Neuron (in vitro differentiated cells): ENCODE measurements at regions not wholly inside any gene's neighbourhood (a gene's known extent, or its start where the extent isn't known, plus 50 kb on each side); places are given as distances from the start of the nearest gene placed in this dataset.

ENCODE experiments used
- H2AFZ ChIP-seq: one replicate; pipeline ENCODE4 v1.6.1; 2013; ENCODE audit warnings: low read depth, mild to moderate bottlenecking, inconsistent platforms, low read length, moderate library complexity
- H3K27me3 ChIP-seq: one replicate; pipeline ENCODE4 v1.6.1; 2013; ENCODE audit warnings: low read length; ENCODE audit not compliant: insufficient read depth
- H3K36me3 ChIP-seq: one replicate; pipeline ENCODE4 v1.6.1; 2013; ENCODE audit warnings: low read length; ENCODE audit not compliant: insufficient read depth
- H3K4me1 ChIP-seq: one replicate; pipeline ENCODE4 v1.6.1; 2013; ENCODE audit warnings: low read length; ENCODE audit not compliant: insufficient read depth
- H3K4me3 ChIP-seq: 2 replicates; pipeline ENCODE4 v1.5.1; 2013; ENCODE audit warnings: mild to moderate bottlenecking, low read length, moderate library complexity
- H3K9me3 ChIP-seq: one replicate; pipeline ENCODE4 v1.6.1; 2013; ENCODE audit warnings: low read length

GRCh38 chr9:118455259-118455658 lies 751.1 kb downstream of the TLR4 start:
- Histone ChIP-seq H3K4me3 (no peak overlapping the region), H3K4me1 (no peaks in the 10 kb centered on the region), H2AFZ (no peak overlapping the region), H3K36me3 (no peaks in the 10 kb centered on the region), H3K27me3 (no peaks in the 10 kb centered on the region), H3K9me3 (no peaks in the 10 kb centered on the region)

GRCh38 chr9:118455788-118456187 lies 751.6 kb downstream of the TLR4 start:
- H3K27me3 ChIP-seq, result no peaks in the 10 kb centered on the region
- H3K4me3 ChIP-seq, result no peak overlapping the region
- H2AFZ ChIP-seq, result no peak overlapping the region
- no peaks in the 10 kb centered on the region for H3K36me3 ChIP-seq
- H3K9me3 ChIP-seq, result no peaks in the 10 kb centered on the region
- no peaks in the 10 kb centered on the region for H3K4me1 ChIP-seq

GRCh38 chr9:118457171-118458000 lies 753.2 kb downstream of the TLR4 start:
- H3K9me3 ChIP-seq, result no peaks in the 10 kb centered on the region
- H3K4me3 ChIP-seq, result no peak overlapping the region
- no peaks in the 10 kb centered on the region for H3K4me1 ChIP-seq
- no peaks in the 10 kb centered on the region for H3K36me3 ChIP-seq
- no peaks in the 10 kb centered on the region for H3K27me3 ChIP-seq
- peak overlapping the region; percentile 5 for H2AFZ ChIP-seq

- Histone ChIP-seq H3K4me3 (no peak overlapping the region), H3K36me3 (no peaks in the 10 kb centered on the region), H3K27me3 (no peaks in the 10 kb centered on the region), H3K9me3 (no peaks in the 10 kb centered on the region), H2AFZ (no peak overlapping the region), H3K4me1 (no peaks in the 10 kb centered on the region)
Observed at GRCh38 chr9:118459913-118460312, 755.7 kb downstream of the TLR4 start.

DNA sequence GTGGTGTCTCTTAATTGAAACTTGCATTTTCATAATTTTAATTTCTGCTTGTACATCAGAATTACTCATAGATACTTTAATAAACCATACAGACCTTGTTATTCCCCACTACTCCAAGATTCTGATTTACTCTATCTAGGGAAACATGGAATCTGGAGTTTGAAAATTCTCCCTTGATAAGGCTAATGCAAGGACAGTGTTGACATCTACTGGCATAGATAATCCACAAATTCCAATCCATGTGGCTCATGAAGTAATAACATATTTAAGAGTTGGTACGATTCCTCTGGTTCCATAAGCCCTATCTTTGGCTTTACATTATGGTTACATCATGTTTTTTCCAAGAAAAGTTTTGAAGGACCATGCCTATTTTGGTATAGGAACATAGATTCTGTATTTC lies 759.2 kb downstream of the TLR4 start:
- no peak overlapping the region for H2AFZ ChIP-seq
- H3K27me3 ChIP-seq, result no peaks in the 10 kb centered on the region
- no peak overlapping the region for H3K4me3 ChIP-seq
- H3K36me3 ChIP-seq, result no peaks in the 10 kb centered on the region
- no peaks in the 10 kb centered on the region for H3K9me3 ChIP-seq
- no peaks in the 10 kb centered on the region for H3K4me1 ChIP-seq

DNA sequence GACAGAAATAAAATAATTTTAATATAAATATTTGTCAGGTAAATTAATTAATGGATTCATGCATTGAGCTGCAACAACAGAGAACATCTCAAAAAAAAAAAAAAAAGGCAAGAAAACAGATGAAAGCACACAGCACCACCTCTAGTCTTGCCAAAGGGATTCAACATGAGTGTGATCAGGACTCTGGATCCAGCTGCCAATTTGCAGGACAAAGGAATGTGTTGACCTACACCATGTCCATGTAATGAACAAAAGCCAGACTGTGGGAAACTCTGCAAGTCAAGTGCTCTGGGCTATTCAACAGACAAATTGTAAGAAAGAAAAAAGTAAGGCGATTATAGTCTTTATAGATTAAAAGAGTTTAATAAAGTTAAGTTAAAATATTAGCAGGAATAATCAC lies 769.3 kb downstream of the TLR4 start:
- Histone ChIP-seq H3K27me3 (no peaks in the 10 kb centered on the region), H3K36me3 (no peaks in the 10 kb centered on the region), H3K9me3 (no peaks in the 10 kb centered on the region)

GRCh38 chr9:118478752-118479151 lies 774.5 kb downstream of the TLR4 start:
- no peak overlapping the region for H2AFZ ChIP-seq
- no peak overlapping the region for H3K4me3 ChIP-seq
- peaks cover 1% of the 10 kb centered on the region for H3K4me1 ChIP-seq
- H3K36me3 ChIP-seq, result no peaks in the 10 kb centered on the region
- H3K9me3 ChIP-seq, result no peaks in the 10 kb centered on the region
- H3K27me3 ChIP-seq, result no peaks in the 10 kb centered on the region

More for the DNA sequence above, 769.3 kb downstream of the TLR4 start:
- Histone ChIP-seq H2AFZ (no peak overlapping the region), H3K4me1 (peaks cover 5% of the 10 kb centered on the region), H3K4me3 (no peak overlapping the region)

GRCh38 chr9:118482306-118482705 lies 778.1 kb downstream of the TLR4 start:
- H3K4me3 ChIP-seq, result no peak overlapping the region
- H3K36me3 ChIP-seq, result no peaks in the 10 kb centered on the region
- H3K9me3 ChIP-seq, result no peaks in the 10 kb centered on the region
- no peaks in the 10 kb centered on the region for H3K4me1 ChIP-seq
- H3K27me3 ChIP-seq, result no peaks in the 10 kb centered on the region
- H2AFZ ChIP-seq, result no peak overlapping the region

GRCh38 chr9:118483677-118484076 lies 779.5 kb downstream of the TLR4 start:
- H3K36me3 ChIP-seq, result no peaks in the 10 kb centered on the region
- H3K4me1 ChIP-seq, result no peaks in the 10 kb centered on the region
- H3K9me3 ChIP-seq, result no peaks in the 10 kb centered on the region
- no peak overlapping the region for H2AFZ ChIP-seq
- no peak overlapping the region for H3K4me3 ChIP-seq
- H3K27me3 ChIP-seq, result no peaks in the 10 kb centered on the region

- no peaks in the 10 kb centered on the region for H3K4me1 ChIP-seq
- no peaks in the 10 kb centered on the region for H3K36me3 ChIP-seq
- no peaks in the 10 kb centered on the region for H3K27me3 ChIP-seq
- H3K4me3 ChIP-seq, result no peak overlapping the region
- no peak overlapping the region for H2AFZ ChIP-seq
- H3K9me3 ChIP-seq, result no peaks in the 10 kb centered on the region
Observed at GRCh38 chr9:118503236-118503635, 799.0 kb downstream of the TLR4 start.

GRCh38 chr9:118510711-118511110 lies 806.5 kb downstream of the TLR4 start:
- H3K36me3 ChIP-seq, result no peaks in the 10 kb centered on the region
- no peak overlapping the region for H2AFZ ChIP-seq
- no peaks in the 10 kb centered on the region for H3K27me3 ChIP-seq
- no peak overlapping the region for H3K4me3 ChIP-seq
- no peaks in the 10 kb centered on the region for H3K4me1 ChIP-seq
- H3K9me3 ChIP-seq, result no peaks in the 10 kb centered on the region

- Histone ChIP-seq H3K9me3 (no peaks in the 10 kb centered on the region), H3K4me3 (no peak overlapping the region), H3K4me1 (no peaks in the 10 kb centered on the region), H3K27me3 (no peaks in the 10 kb centered on the region), H2AFZ (no peak overlapping the region), H3K36me3 (no peaks in the 10 kb centered on the region)
Observed at GRCh38 chr9:118515947-118516346, 811.7 kb downstream of the TLR4 start.

- Histone ChIP-seq H3K4me3 (no peak overlapping the region), H3K4me1 (no peaks in the 10 kb centered on the region), H2AFZ (no peak overlapping the region), H3K9me3 (no peaks in the 10 kb centered on the region), H3K27me3 (no peaks in the 10 kb centered on the region), H3K36me3 (no peaks in the 10 kb centered on the region)
Observed at GRCh38 chr9:118521261-118521660, 817.1 kb downstream of the TLR4 start.
